GM18868 (cell line): ENCODE measurements at regions not wholly inside any gene's neighbourhood (a gene's known extent, or its start where the extent isn't known, plus 50 kb on each side); places are given as distances from the start of the nearest gene placed in this dataset.
"Not testable (repeated sequence)": the region's sequence is repeated elsewhere in the genome, so short reads cannot be mapped to it uniquely, and the experiment has no call there.

Experiments
- ATAC-seq: cut with Tn5 transposase; IDR thresholded peaks from one replicate; pipeline ENCODE4 v1.9.1; 2021; ENCODE audit warnings: mild to moderate bottlenecking, moderate library complexity; ENCODE audit not compliant: unreplicated experiment

- ATAC-seq: no peak
Observed at GRCh38 chr15:70242951-70243685, 145.4 kb upstream of the TLE3 start.

- ATAC-seq: no peak
Observed at GRCh38 chr15:70241561-70242320, 144.0 kb upstream of the TLE3 start.

- no peak for ATAC-seq
Observed at GRCh38 chr15:70240820-70241430, 143.2 kb upstream of the TLE3 start.

- peak; percentile 86 for ATAC-seq
Observed at GRCh38 chr15:70240082-70240481, 142.4 kb upstream of the TLE3 start.

GRCh38 chr15:70238917-70239316 is 141.2 kb upstream of the TLE3 start:
- no peak for ATAC-seq

GRCh38 chr15:70237626-70238025 is 139.9 kb upstream of the TLE3 start:
- ATAC-seq: no peak

GRCh38 chr15:70236341-70237086 is 138.8 kb upstream of the TLE3 start:
- ATAC-seq: no peak

- no peak for ATAC-seq
Observed at GRCh38 chr15:70235347-70235746, 137.6 kb upstream of the TLE3 start.

GRCh38 chr15:70234256-70234905 is 136.7 kb upstream of the TLE3 start:
- ATAC-seq: no peak

GRCh38 chr15:70231484-70231883 is 133.8 kb upstream of the TLE3 start:
- no peak for ATAC-seq

- not testable (repeated sequence) for ATAC-seq
Observed at GRCh38 chr15:70227918-70228317, 130.2 kb upstream of the TLE3 start.

GRCh38 chr15:70227147-70227546 is 129.4 kb upstream of the TLE3 start:
- no peak for ATAC-seq

GRCh38 chr15:70226337-70226980 is 128.7 kb upstream of the TLE3 start:
- no peak for ATAC-seq

GRCh38 chr15:70225416-70225815 is 127.7 kb upstream of the TLE3 start:
- no peak for ATAC-seq

GRCh38 chr15:70222606-70223005 is 124.9 kb upstream of the TLE3 start:
- ATAC-seq: no peak

GRCh38 chr15:70220490-70221096 is 122.9 kb upstream of the TLE3 start:
- no peak for ATAC-seq

GRCh38 chr15:70219966-70220365 is 122.2 kb upstream of the TLE3 start:
- no peak for ATAC-seq

GRCh38 chr15:70219256-70219895 is 121.7 kb upstream of the TLE3 start:
- no peak for ATAC-seq
